HEK293 (cell line): ENCODE measurements at regions not wholly inside any gene's neighbourhood (a gene's known extent, or its start where the extent isn't known, plus 50 kb on each side); places are given as distances from the start of the nearest gene placed in this dataset.

Experiments
- BCL11B ChIP-seq: fragments of 450-650 bp; formaldehyde crosslinking; IDR thresholded peaks from 2 replicates; pipeline ENCODE4 v1.5.1; 2016; ENCODE audit warnings: low read depth, missing biosample characterization, missing genetic modification characterization
- CTCF ChIP-seq: fragments of 450-650 bp; formaldehyde crosslinking; IDR thresholded peaks from 2 replicates; pipeline ENCODE4 v1.5.1; 2016; ENCODE audit warnings: missing biosample characterization, missing genetic modification characterization
- REPIN1 ChIP-seq: fragments of 450-650 bp; formaldehyde crosslinking; IDR thresholded peaks from 2 replicates; pipeline ENCODE4 v1.5.1; 2017; ENCODE audit warnings: missing biosample characterization, missing genetic modification characterization, low read depth
- REST ChIP-seq: fragments of 450-650 bp; formaldehyde crosslinking; IDR thresholded peaks from 2 replicates; pipeline ENCODE4 v1.5.1; 2016; ENCODE audit warnings: missing biosample characterization, missing genetic modification characterization
- ZBTB48 ChIP-seq: fragments of 450-650 bp; formaldehyde crosslinking; IDR thresholded peaks from 2 replicates; pipeline ENCODE4 v1.5.1; 2016; ENCODE audit warnings: missing biosample characterization, missing genetic modification characterization
- ZNF223 ChIP-seq: fragments of 450-650 bp; formaldehyde crosslinking; IDR thresholded peaks from 2 replicates; pipeline ENCODE4 v1.5.1; 2016; ENCODE audit warnings: missing biosample characterization, missing genetic modification characterization

DNA sequence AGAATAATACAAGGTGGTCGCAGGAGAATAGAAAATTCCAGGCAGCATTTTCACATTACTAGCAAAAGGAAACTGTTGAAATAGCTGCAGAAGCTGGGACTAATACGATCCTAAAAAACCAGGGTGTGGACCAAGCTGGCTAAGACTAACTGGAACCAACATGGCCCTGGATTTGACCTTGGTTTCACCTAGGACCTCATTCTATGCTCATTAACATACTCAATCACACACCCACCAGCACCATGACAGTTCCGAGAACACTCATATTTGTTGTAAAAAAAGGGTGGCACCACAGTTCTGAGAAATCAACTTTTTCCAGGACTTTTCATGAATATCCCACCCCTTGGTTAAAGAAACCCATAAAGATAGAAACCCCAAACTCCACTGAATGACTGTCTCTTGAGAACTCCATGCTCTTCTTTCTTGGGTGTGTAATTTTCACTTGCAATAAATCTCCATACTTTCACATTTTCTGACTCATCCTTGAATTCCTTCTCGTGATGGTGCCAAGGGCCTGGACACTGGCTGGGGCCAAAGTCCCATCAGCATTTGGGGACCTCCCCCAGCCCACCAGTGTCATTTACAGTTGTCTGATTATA is 164.3 kb upstream of the CHST9 start:
- TF ChIP-seq ZBTB48 (no peak), REPIN1 (tag by site-specific recombination) (no peak), ZNF223 (tag by site-specific recombination) (no peak), REST (no peak), CTCF (no peak), BCL11B (tag by site-specific recombination) (no peak)
